ENCODE measurements at regions not wholly inside any gene's neighbourhood (a gene's known extent, or its start where the extent isn't known, plus 50 kb on each side); places are given as distances from the start of the nearest gene placed in this dataset.
A peak's percentile ranks its signal among the peaks of the same experiment; 100 is the strongest.

DNA sequence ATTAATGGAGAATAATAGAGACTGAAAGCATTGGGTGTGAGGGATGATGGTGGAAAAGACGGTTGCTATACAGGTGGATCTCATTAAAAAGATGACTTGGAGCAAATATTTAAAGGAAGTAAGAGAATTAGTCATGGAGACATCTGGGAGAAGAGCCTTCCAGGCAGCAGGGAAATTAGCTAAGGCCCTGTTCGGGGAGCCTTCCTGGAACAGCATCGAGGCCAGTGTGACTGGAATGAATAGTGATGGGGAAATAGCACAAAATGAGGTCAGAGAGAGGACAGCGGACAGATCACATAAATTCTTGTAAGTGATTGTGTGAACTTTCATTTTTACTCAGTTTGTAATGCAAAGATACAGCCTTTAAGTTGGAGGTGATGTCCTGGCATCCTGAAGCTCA, 842.3 kb downstream of the SLC6A15 start:
- H3K4me3 ChIP-seq (replicated peaks; ENCODE audit: low read depth, low read length) = no peak overlapping the region
- TF ChIP-seq, protein P1, sequence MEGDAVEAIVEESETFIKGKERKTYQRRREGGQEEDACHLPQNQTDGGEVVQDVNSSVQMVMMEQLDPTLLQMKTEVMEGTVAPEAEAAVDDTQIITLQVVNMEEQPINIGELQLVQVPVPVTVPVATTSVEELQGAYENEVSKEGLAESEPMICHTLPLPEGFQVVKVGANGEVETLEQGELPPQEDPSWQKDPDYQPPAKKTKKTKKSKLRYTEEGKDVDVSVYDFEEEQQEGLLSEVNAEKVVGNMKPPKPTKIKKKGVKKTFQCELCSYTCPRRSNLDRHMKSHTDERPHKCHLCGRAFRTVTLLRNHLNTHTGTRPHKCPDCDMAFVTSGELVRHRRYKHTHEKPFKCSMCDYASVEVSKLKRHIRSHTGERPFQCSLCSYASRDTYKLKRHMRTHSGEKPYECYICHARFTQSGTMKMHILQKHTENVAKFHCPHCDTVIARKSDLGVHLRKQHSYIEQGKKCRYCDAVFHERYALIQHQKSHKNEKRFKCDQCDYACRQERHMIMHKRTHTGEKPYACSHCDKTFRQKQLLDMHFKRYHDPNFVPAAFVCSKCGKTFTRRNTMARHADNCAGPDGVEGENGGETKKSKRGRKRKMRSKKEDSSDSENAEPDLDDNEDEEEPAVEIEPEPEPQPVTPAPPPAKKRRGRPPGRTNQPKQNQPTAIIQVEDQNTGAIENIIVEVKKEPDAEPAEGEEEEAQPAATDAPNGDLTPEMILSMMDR (IDR thresholded peaks at IDR 0.05; ENCODE audit: low read depth, low read length, missing control alignments) = no peak
- peak; percentile 93 for DNase-seq (ENCODE audit: extremely low read depth, low read depth)

GRCh38 chr12:84069699-84070098, 842.9 kb downstream of the SLC6A15 start:
- peak; percentile 54 for DNase-seq (ENCODE audit: extremely low read depth, low read depth)
- TF ChIP-seq, protein P1 (IDR thresholded peaks at IDR 0.05; ENCODE audit: low read depth, low read length, missing control alignments) = no peak
- H3K4me3 ChIP-seq (replicated peaks; ENCODE audit: low read depth, low read length) = no peak overlapping the region

DNA sequence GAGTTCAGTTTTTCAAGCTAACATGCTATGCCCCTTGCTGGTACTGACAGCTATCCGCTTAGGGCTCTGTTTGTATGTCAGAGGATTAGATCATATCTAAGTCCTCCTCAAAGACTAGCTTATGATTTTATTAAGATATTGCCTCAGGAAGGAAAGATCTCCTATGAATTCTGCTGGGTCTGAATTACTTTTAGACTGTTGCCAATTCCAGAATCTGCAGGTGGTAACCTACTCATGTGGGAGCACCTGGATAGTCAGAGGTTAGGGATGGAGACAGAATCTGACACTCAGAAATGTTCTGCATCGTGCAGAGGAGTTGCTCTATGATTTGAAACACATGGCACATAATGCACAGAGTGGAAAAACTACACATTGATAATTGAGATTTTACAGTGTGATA, 843.4 kb downstream of the SLC6A15 start:
- H3K4me3 ChIP-seq (replicated peaks; ENCODE audit: low read depth, low read length) = no peak overlapping the region
- peak; percentile 54 for DNase-seq (ENCODE audit: extremely low read depth, low read depth)
- TF ChIP-seq, protein P1 (IDR thresholded peaks at IDR 0.05; ENCODE audit: low read depth, low read length, missing control alignments) = no peak

GRCh38 chr12:84058136-84058535, 854.5 kb downstream of the SLC6A15 start:
- H3K4me3 ChIP-seq (replicated peaks; ENCODE audit: low read depth, low read length) = no peak overlapping the region
- no peak for DNase-seq (ENCODE audit: extremely low read depth, low read depth)
- TF ChIP-seq, protein P1 (IDR thresholded peaks at IDR 0.05; ENCODE audit: low read depth, low read length, missing control alignments) = no peak

- TF ChIP-seq, protein P1 (IDR thresholded peaks at IDR 0.05; ENCODE audit: low read depth, low read length, missing control alignments) = no peak
- DNase-seq (ENCODE audit: extremely low read depth, low read depth) = no peak
- no peak overlapping the region for H3K4me3 ChIP-seq (replicated peaks; ENCODE audit: low read depth, low read length)
These were observed 857.8 kb downstream of the SLC6A15 start for GRCh38 chr12:84054811-84055210.

DNA sequence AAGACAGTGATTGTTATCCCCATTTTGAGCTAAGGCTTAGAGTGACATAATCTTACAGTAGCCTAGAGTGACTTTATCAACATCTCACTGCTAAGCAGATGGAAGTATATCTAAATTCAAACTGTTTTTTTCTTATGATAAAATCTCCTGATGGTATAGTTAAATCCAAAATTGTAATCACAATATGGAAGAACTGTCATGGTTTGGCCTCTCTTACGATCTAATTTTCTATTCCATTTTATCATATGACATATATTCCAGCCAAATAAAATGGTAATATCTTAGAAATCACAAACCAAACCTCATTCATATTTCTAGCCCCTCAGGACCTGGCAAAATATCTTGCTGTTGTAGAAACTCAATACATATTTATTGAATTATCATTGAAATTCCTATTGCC, 864.7 kb downstream of the SLC6A15 start:
- TF ChIP-seq, protein P1 (IDR thresholded peaks at IDR 0.05; ENCODE audit: low read depth, low read length, missing control alignments) = no peak
- DNase-seq (ENCODE audit: extremely low read depth, low read depth) = no peak
- no peak overlapping the region for H3K4me3 ChIP-seq (replicated peaks; ENCODE audit: low read depth, low read length)

DNA sequence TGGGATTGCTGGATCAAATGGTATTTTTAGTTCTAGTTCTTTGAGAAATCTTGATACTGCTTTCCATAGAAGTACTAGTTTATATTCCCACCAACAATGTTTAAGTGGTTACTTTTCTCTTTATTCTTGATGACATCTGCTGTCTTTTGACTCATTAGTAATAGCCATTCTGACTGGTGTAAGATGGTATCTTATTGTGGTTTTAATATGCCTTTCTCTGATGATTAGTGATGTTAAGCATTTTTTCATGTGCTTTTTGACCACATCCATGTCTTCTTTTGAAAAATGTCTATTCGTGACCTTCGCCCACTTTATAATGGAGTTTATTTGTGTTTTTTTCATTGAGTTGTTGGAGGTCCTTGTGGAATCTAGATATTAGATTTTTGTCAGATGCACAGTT, 865.7 kb downstream of the SLC6A15 start:
- DNase-seq (ENCODE audit: extremely low read depth, low read depth) = no peak
- no peak overlapping the region for H3K4me3 ChIP-seq (replicated peaks; ENCODE audit: low read depth, low read length)
- TF ChIP-seq, protein P1 (IDR thresholded peaks at IDR 0.05; ENCODE audit: low read depth, low read length, missing control alignments) = no peak
